DOHH2 (cell line): ENCODE measurements at regions not wholly inside any gene's neighbourhood (a gene's known extent, or its start where the extent isn't known, plus 50 kb on each side); places are given as distances from the start of the nearest gene placed in this dataset.

ENCODE experiments used
- H3F3A ChIP-seq: fragments of 200-600 bp; sonication (generic), shearing (Covaris generic); 2 replicates; pipeline ENCODE4 v1.6.0; 2016; ENCODE audit warnings: antibody characterized with exemption, mild to moderate bottlenecking; ENCODE audit not compliant: control insufficient read depth, insufficient read depth
- H3K27ac ChIP-seq: fragments of 200-600 bp; sonication (generic); 2 replicates; pipeline ENCODE4 v1.5.1; 2014; ENCODE audit warnings: low read depth, mild to moderate bottlenecking, low read length, moderate library complexity
- H3K27me3 ChIP-seq: fragments of 200-600 bp; sonication (generic); 2 replicates; pipeline ENCODE4 v1.6.1; 2014; ENCODE audit warnings: mild to moderate bottlenecking, low read length, mixed read lengths; ENCODE audit not compliant: control insufficient read depth
- H3K36me3 ChIP-seq: fragments of 200-600 bp; sonication (generic); 2 replicates; pipeline ENCODE4 v1.6.1; 2014; ENCODE audit warnings: mild to moderate bottlenecking, low read length, moderate library complexity, mixed read lengths; ENCODE audit not compliant: control insufficient read depth
- H3K4me1 ChIP-seq: fragments of 200-600 bp; sonication (generic); 2 replicates; pipeline ENCODE4 v1.6.1; 2014; ENCODE audit warnings: mild to moderate bottlenecking, low read length, mixed read lengths; ENCODE audit not compliant: control insufficient read depth
- H3K4me2 ChIP-seq: fragments of 200-600 bp; sonication (generic); 2 replicates; pipeline ENCODE4 v1.6.0; 2014; ENCODE audit warnings: mild to moderate bottlenecking, low read length, moderate library complexity
- H3K4me3 ChIP-seq: fragments of 200-600 bp; sonication (generic); 2 replicates; pipeline ENCODE4 v1.5.1; 2014; ENCODE audit warnings: mild to moderate bottlenecking, low read length, mixed read lengths
- H3K79me2 ChIP-seq: fragments of 200-600 bp; sonication (generic); 2 replicates; pipeline ENCODE4 v1.6.1; 2014; ENCODE audit warnings: mild to moderate bottlenecking, low read length, mixed read lengths; ENCODE audit not compliant: control insufficient read depth
- H3K9me2 ChIP-seq: fragments of 200-600 bp; sonication (generic); replicated peaks from 2 replicates; pipeline ENCODE4 v1.6.1; 2014; ENCODE audit warnings: mild to moderate bottlenecking, low read length, mixed read lengths; ENCODE audit not compliant: control insufficient read depth
- H3K9me3 ChIP-seq: fragments of 200-600 bp; sonication (generic); 2 replicates; pipeline ENCODE4 v1.6.1; 2014; ENCODE audit warnings: antibody characterized with exemption, low read length, mixed read lengths; ENCODE audit not compliant: control insufficient read depth, insufficient read depth
- H4K20me1 ChIP-seq: fragments of 200-600 bp; sonication (generic); 2 replicates; pipeline ENCODE4 v1.6.0; 2014; ENCODE audit warnings: low read depth, mild to moderate bottlenecking, antibody characterized with exemption, low read length, moderate library complexity; ENCODE audit not compliant: control insufficient read depth, insufficient read depth
- CTCF ChIP-seq: fragments of 200-600 bp; sonication (generic); IDR thresholded peaks from one replicate; pipeline ENCODE4 v1.5.1; 2014; ENCODE audit warnings: antibody characterized with exemption, mild to moderate bottlenecking, low read depth, low read length; ENCODE audit not compliant: poor library complexity, severe bottlenecking
- EZH2phosphoT487 ChIP-seq: fragments of 200-600 bp; sonication (generic); IDR thresholded peaks from 2 replicates; pipeline ENCODE4 v1.6.1; 2017; ENCODE audit warnings: borderline replicate concordance, mild to moderate bottlenecking, antibody characterized with exemption, low read length, moderate library complexity, mixed read lengths

GRCh38 chr5:153223376-153223775 lies 267.1 kb upstream of the GRIA1 start:
- Histone ChIP-seq H3K27me3 (no peaks in the 10 kb centered on the region), H4K20me1 (no peaks in the 10 kb centered on the region), H3K9me2 (no peaks in the 10 kb centered on the region), H3K36me3 (no peaks in the 10 kb centered on the region), H3K27ac (no peak overlapping the region), H3K79me2 (no peaks in the 10 kb centered on the region), H3K9me3 (no peaks in the 10 kb centered on the region), H3F3A (no peaks in the 10 kb centered on the region), H3K4me2 (no peak overlapping the region), H3K4me1 (no peaks in the 10 kb centered on the region), H3K4me3 (no peak overlapping the region)
- TF ChIP-seq CTCF (no peak), EZH2phosphoT487 (no peak)

DNA sequence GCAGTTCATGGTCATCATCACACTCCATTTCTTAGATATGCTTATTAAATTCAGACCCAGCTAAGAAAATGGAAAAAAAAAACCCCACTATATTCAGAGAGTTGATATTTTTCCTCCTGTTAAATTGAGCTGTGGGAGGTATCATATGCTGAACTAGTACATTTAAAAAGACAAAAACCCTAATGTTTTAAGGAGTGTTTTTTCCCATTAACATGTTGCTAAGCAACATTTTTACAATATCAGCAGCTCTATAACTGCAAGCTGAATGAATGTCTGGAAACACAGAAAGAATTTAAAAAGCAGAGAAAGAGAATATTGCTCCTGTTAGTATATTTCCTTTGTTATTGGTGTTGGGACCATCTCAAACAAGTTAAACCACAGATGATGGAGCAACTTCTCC lies 265.8 kb upstream of the GRIA1 start:
- Histone ChIP-seq H3K27ac (no peak overlapping the region), H3K36me3 (no peaks in the 10 kb centered on the region), H3K27me3 (no peaks in the 10 kb centered on the region), H3K4me2 (no peak overlapping the region), H3K9me2 (no peaks in the 10 kb centered on the region), H4K20me1 (no peaks in the 10 kb centered on the region), H3K79me2 (no peaks in the 10 kb centered on the region), H3K4me3 (no peak overlapping the region), H3F3A (no peaks in the 10 kb centered on the region), H3K9me3 (no peaks in the 10 kb centered on the region), H3K4me1 (no peaks in the 10 kb centered on the region)
- TF ChIP-seq CTCF (no peak), EZH2phosphoT487 (no peak)

DNA sequence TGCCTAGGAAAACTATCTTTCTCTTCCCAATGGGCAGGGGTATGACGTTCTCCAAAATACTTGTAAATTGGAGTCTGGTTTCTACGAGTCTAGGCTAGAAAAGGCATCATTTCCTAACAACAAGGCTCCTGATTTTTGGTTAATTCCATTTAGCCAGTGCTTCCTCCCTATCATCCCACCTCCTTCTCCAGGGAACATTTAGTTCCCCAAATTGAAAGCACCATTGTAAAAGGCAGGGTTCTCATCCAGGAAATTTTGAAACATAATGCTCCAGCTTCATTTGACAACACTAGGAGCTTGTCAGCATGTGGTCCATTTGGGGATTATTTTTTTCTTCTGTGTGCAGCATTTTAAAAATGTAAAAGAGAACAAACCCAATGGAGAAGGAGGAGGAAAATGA lies 256.5 kb upstream of the GRIA1 start:
- no peaks in the 10 kb centered on the region for H3K9me3 ChIP-seq
- no peaks in the 10 kb centered on the region for H3K9me2 ChIP-seq
- H3K27ac ChIP-seq: no peak overlapping the region
- H4K20me1 ChIP-seq: no peaks in the 10 kb centered on the region
- H3K36me3 ChIP-seq: no peaks in the 10 kb centered on the region
- no peaks in the 10 kb centered on the region for H3F3A ChIP-seq
- H3K4me1 ChIP-seq: no peaks in the 10 kb centered on the region
- H3K4me3 ChIP-seq: no peak overlapping the region
- H3K27me3 ChIP-seq: no peaks in the 10 kb centered on the region
- H3K79me2 ChIP-seq: no peaks in the 10 kb centered on the region
- TF ChIP-seq CTCF (no peak), EZH2phosphoT487 (no peak)
- no peak overlapping the region for H3K4me2 ChIP-seq

DNA sequence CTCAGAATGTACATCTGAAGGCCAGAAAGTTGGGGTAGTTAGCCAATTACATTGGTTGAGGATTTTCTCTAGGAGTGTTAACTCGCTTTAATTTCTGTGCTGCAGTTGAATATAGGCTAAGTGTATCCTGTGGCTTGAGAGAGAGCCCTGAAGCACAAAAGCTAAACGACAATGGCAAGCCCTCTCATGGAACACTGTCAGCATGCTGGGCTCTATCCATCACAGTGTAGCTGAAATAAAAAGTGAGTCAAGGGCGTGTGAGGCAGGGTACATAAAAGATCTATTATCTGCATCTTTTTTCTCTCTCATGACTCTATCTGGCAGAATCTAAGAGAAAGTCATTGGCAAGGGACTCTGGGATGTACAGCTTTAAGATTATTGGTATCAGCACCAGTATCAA lies 254.2 kb upstream of the GRIA1 start:
- Histone ChIP-seq H3K4me1 (no peaks in the 10 kb centered on the region), H4K20me1 (no peaks in the 10 kb centered on the region), H3K9me3 (no peaks in the 10 kb centered on the region), H3K36me3 (no peaks in the 10 kb centered on the region), H3K4me2 (no peak overlapping the region), H3K27ac (no peak overlapping the region), H3K79me2 (no peaks in the 10 kb centered on the region), H3K27me3 (no peaks in the 10 kb centered on the region), H3K9me2 (no peaks in the 10 kb centered on the region), H3F3A (no peaks in the 10 kb centered on the region), H3K4me3 (no peak overlapping the region)
- TF ChIP-seq CTCF: no peak
- TF ChIP-seq EZH2phosphoT487: no peak
